Superior temporal gyrus (tissue), 1 donor: ENCODE measurements at regions not wholly inside any gene's neighbourhood (a gene's known extent, or its start where the extent isn't known, plus 50 kb on each side); places are given as distances from the start of the nearest gene placed in this dataset.

Experiments
- DNase-seq: peaks from one replicate; pipeline ENCODE4 v3.0.0-alpha.2; 2016; ENCODE audit errors: extremely low spot score

- no peak for DNase-seq
Observed at GRCh38 chr10:130463104-130463875, 327.1 kb downstream of the GLRX3 start.

GRCh38 chr10:130463876-130464364 is 327.7 kb downstream of the GLRX3 start:
- DNase-seq: no peak

- DNase-seq: no peak
Observed at GRCh38 chr10:130464426-130464825, 328.2 kb downstream of the GLRX3 start.

GRCh38 chr10:130466271-130466997 is 330.2 kb downstream of the GLRX3 start:
- DNase-seq: no peak

- no peak for DNase-seq
Observed at GRCh38 chr10:130470286-130470685, 334.1 kb downstream of the GLRX3 start.

GRCh38 chr10:130470973-130471372 is 334.8 kb downstream of the GLRX3 start:
- DNase-seq: no peak

- no peak for DNase-seq
Observed at GRCh38 chr10:130471486-130471885, 335.3 kb downstream of the GLRX3 start.

- no peak for DNase-seq
Observed at GRCh38 chr10:130472236-130472635, 336.0 kb downstream of the GLRX3 start.

GRCh38 chr10:130474591-130474990 is 338.4 kb downstream of the GLRX3 start:
- DNase-seq: no peak

- DNase-seq: no peak
Observed at GRCh38 chr10:130477360-130477759, 341.2 kb downstream of the GLRX3 start.

GRCh38 chr10:130479146-130479545 is 343.0 kb downstream of the GLRX3 start:
- DNase-seq: no peak

GRCh38 chr10:130479926-130480325 is 343.7 kb downstream of the GLRX3 start:
- DNase-seq: no peak

- no peak for DNase-seq
Observed at GRCh38 chr10:130480491-130480890, 344.3 kb downstream of the GLRX3 start.

- DNase-seq: no peak
Observed at GRCh38 chr10:130481076-130481930, 345.1 kb downstream of the GLRX3 start.

- no peak for DNase-seq
Observed at GRCh38 chr10:130481936-130482335, 345.7 kb downstream of the GLRX3 start.

- DNase-seq: no peak
Observed at GRCh38 chr10:130483691-130484467, 347.7 kb downstream of the GLRX3 start.

GRCh38 chr10:130484468-130485180 is 348.4 kb downstream of the GLRX3 start:
- DNase-seq: no peak

GRCh38 chr10:130485236-130485957 is 349.2 kb downstream of the GLRX3 start:
- DNase-seq: no peak

- no peak for DNase-seq
Observed at GRCh38 chr10:130485958-130486895, 350.0 kb downstream of the GLRX3 start.
